MV-4-11 (cell line): ENCODE measurements at regions not wholly inside any gene's neighbourhood (a gene's known extent, or its start where the extent isn't known, plus 50 kb on each side); places are given as distances from the start of the nearest gene placed in this dataset.
"Not testable (repeated sequence)": the region's sequence is repeated elsewhere in the genome, so short reads cannot be mapped to it uniquely, and the experiment has no call there.

Experiments
- DNase-seq: peaks from one replicate; lab custom pipeline; 2025; lab: John Stamatoyannopoulos, UW

DNA sequence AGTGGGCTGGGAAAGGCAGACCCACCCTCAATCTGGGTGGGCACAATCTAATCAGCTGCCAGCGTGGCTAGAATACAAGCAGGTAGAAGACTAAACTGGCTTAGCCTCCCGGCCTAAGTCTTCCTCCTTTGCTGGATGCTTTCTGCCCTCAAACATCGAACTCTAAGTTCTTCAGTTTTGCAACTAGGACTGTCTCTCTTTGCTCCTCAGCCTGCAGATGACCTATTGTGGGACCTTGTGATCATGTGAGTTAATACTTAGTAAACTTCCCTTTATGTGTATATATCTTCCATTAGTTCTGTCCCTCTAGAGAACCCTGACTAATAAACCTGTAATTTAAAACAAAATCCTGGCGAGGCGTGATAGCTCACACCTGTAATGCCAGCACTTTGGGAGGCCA is 51.8 kb upstream of the SLC39A8 start:
- not testable (repeated sequence) for DNase-seq

DNA sequence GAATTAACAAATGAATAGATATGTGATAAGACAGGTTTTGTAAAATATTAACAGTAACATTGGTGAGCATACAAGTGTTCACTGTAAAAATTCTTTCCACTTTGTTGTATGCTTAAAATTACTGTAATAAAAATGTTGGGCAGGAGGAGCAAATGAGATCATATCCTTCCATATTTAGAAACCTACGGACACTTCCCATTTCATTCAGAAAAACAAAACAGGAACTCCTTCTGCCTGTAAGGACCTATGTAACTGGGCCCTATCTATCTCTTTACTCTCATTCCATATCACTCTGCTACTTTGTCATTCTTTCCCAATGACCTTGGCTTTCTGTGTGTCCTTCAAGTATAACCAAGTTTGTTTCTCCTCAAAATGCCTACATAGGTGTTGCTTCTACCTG is 53.7 kb upstream of the SLC39A8 start:
- DNase-seq, result peak; percentile 80

DNA sequence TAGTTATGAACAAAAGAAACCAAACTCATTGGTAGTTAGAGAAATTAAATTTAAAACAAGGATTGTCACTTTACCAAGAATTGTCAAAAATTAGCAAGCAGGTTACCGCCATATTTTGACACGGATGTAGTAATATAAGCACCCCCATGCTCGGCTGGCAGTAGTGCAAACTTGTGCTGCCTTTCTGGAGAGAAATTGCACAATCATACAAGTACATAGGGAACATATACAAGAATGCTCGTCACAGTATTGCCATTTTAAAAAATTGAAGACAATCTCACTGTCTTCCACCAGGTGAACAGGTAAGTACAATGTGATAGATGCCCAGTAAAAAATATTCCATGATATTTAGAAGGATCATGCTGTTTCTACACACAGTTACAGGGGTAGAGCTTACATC is 55.6 kb upstream of the SLC39A8 start:
- DNase-seq, result peak; percentile 32

DNA sequence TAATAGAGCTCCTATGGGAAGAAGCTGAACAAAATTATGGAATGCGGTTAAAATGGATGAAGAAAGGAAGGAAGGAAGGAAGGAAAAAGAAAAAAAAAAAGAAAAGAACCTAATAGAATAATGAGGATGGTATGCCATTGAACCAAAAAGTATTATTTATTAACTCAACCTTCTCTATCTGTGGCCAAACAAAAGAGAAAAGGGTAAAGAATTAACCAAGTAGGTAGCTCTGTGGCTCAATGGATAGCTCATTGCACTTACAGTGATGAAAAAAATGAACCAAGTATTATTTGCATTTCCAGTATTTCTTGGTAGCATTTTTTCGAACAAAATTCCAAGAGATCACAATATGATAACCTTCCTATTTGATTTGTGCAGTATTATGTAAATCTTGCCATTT is 56.9 kb upstream of the SLC39A8 start:
- DNase-seq, result no peak

DNA sequence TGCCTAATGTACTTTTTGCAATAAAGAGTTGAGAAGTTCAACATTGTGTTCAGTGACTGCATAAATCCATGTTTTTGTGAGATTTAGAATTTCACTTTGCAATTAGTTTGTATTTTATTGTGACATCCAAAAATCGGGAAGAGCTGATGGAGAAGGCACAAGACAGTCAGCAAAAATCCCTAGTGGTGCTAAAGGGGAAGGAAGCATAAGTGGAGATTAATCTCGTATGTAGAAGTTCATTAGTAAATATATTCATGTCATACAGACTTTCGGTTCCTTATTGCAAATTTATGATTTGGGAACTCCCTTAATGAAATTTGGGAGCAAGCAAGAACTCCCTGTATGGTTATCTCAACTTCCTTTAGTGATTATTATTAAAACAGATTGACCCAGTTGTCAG is 57.8 kb upstream of the SLC39A8 start:
- peak; percentile 37 for DNase-seq

DNA sequence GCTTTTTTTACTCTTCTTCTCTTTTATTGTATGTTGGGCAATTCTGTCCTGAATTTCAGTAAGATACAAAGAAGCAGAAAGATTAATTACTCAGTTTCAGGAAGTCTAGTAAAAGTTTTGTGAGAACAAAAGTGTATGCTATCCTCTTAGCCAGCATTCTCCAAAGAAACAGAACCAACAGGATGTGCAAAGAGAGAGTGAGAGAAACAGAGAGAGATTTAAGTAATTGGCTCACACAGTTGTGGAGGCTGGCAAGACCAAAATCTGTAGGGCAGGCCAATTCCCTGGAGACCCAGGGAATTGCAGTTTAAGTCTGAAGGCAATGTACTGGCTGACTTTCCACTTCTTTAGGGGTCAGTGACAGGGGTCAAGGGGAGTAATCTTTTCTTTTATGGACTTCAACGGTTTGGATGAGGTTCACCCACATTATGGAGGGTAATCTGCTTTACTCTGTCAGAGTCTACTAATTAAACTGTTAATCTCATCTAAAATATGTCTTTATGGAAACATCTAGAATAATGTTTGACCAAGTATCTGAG is 59.2 kb upstream of the SLC39A8 start:
- peak; percentile 45 for DNase-seq

DNA sequence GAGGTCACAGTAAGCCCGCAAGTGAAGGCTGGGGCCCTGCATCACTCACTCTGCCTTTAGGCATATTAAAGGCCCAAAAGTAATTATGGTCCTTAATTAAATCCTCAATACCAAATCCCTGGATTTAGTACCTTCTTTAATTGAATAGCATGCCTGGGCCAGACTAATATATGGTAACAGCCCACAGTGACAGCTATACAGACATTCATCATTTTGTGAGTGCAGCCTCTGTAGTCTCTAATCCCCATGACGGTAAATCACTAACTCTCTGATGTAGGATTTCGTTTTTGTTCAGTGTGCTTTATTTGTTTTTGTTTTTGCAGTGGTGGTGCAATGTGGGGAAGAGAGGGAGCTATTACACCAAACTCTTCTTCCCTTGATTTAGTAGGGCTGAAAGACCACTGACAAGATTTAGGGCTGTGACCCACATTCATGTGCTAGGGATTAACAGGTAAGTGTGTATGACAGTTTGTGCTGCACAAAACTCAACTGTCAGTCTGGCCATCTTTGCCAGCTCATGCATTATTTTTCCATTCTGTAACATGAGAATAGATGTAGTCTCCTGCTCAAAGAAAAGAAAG is 60.6 kb upstream of the SLC39A8 start:
- no peak for DNase-seq

DNA sequence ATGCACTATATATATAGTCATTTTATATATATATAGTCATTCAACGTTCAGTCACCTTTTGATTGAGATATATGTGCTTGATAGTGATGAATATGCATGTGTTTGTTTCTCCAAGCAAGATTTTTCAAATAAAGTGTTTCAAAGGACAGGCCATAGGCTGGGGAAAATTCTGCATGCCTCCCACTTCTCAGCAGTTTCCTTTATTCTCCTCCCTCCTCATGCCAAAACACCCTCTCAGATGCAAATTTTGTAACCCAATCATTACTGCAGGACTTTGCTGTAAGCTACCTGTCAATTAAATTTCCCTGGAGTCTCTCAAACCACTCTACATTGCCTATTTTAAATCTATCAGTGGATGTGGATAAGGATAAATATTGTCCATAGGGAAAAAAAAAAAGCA is 65.6 kb upstream of the SLC39A8 start:
- not testable (repeated sequence) for DNase-seq

DNA sequence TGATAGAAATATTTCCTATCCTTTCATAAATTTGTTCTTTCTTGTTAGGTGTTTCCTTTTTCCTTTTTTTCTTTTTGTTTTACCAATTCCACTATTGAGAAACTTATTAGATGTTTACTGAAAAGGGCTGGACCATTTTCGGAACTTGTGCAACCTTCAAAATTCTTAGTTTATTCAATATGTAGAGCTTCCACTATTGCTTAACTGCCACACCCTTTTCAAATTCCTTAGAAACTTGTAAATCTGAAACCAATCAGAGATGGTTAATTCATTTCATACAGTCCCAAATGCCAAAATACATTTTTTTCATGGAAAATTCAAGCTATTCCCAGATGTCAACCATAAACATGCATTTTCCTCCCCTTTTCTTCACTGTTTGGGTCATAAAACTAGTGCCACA is 66.1 kb upstream of the SLC39A8 start:
- no peak for DNase-seq

DNA sequence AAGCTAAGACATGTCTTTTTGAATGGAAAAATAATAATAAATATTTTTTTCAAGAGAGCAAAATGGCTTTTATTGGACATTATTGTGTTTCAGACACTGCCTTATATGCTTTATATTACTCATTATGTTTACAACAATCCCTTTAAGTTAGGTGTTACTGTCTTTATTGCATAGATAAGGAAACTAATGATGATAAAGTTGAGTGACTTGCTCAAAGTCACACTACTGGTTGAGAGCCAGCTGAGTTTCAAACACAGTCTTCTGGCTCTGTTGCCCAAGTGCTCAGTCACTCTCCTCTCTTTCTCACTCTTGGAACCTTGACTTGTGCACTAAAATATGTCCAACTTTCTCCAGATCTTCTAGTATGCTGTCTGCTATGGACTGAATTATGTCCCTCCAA is 71.5 kb upstream of the SLC39A8 start:
- DNase-seq, result no peak

DNA sequence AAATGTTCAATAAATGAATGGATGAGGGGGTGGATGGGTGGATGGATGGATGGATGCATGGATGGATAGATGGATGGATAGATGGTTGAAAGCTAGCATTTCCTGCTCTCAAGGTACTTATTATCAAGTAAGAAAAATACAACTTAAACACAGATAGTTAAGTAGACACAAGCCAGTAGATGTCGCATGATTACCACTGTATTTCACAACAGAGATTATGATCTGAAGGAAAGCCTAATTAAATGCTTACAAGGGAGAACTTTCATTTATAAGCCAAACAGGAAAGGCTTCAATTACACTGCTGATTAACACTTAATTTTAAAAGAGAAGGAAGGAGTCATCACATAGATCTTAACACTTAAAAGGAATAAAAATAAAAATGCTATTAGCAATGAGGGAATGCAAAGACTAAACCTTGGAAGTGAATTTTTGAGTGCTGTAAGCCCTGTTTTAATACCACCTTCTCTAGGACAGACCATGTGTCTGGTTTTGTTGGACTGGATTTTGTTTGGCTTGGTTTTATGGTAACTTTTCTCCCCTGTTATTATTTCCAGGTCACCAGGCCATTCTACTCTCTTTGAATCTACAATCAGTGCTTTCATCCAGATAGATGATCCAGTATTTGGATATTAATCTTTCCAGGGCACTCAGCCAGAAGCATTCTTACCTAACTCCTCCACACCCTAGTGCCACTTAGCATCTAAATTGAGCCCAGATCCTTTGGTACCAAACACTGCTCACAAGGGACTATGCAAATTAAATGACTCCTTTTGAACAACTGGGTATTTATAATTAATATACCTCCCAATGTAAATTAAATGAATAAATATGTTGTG is 75.5 kb upstream of the SLC39A8 start:
- no peak for DNase-seq

DNA sequence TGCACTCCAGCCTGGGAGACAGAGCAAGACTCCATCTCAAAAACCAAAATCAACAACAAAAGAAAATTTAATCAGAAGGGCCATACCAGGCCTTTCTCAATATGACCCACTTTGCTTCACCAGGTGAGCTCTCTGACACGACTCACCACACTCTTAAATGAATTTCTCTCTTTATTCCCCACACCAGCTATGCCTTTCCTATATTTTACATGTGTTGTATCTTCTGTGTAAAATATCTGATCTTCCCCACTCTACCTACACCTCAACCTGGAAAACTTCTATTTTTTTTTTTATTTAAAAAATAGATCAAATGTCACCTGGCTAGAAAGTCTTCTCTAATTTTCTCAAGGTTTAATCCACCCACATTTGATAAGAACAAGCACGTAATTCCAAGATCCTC is 77.6 kb upstream of the SLC39A8 start:
- DNase-seq, result no peak

DNA sequence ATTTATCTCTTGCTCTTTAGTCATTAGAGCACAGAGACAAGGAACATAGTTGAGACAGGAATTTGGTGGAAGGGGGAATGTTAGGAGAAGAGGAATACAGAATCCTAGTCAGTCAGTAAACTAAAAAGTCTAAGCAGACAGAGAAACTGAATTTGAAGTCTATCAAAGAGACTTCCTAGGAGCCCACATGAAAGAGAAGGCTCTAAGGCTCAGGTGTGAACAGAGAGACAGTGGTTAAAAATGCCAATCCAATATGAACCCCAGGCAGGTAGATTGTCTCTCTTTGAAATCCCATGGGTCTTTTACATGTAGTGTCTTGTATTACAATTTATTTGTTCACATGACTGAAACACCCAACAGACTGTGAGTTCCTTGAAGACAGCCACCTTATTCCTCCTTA is 77.8 kb upstream of the NFKB1 start:
- DNase-seq, result no peak

DNA sequence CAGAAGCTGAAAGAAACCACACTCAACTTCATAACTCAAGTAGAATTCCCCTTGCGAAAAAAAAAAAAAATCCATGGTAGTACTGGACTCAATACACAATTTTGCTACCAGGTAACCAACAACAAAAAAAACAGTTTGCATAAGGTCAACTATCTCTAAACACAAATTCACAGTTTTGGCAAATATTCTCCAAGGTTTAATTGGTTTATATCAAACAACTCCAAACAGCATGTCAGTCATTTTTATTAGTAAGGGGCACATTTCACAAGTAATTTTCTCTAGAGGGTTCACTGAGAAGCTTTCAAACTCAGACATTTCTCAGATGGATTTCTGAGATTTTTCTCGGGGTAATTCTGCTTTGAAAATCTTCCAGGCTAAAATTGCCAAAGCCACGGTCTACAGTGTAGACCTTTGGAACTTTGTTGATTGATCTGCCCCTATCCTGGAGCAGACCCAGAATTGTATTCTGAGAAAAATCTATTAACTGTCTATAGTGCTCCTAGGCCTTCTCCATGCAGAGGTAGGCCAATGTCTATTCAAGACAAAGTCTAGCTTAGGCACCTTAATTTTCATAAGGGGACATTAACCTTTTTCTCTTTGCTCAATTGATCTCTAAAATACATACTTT is 73.7 kb upstream of the NFKB1 start:
- DNase-seq, result no peak

DNA sequence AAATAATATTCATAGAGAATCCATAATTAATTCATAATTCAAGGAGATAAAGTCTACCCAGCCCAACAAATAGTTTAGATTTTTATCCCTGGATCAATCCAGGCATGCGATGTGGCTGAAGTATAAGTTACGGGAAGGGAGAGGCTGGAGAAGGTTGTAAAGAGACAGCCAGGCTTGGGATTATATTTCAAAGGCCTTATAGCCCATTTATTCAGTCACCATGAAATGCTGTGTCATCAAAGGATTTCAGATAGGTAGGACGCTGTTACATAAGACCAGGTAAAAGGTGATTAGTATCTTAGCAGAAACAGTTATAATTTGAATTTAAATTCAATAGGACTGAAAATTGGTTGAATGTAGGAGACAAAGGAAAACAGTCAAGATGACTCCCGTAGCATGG is 73.0 kb upstream of the NFKB1 start:
- no peak for DNase-seq

DNA sequence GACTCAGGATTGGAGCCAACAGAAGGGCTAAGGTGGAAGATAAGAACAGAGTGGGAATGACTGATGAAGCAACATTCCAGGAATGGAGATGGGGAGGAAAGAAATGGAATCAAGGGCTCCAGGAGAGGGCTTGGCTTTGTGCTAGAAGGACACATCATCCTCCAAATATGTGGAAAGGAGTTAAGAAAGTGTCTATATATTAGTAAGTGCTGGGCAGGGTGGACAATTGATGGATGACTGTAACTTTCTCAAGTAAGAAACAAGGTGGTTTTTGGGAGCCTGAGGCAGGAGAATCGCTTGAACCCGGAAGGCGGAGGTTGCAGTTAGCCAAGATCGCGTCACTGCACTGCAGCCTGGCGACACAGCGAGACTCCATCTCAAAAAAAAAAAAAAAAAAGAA is 71.6 kb upstream of the NFKB1 start:
- DNase-seq, result no peak

DNA sequence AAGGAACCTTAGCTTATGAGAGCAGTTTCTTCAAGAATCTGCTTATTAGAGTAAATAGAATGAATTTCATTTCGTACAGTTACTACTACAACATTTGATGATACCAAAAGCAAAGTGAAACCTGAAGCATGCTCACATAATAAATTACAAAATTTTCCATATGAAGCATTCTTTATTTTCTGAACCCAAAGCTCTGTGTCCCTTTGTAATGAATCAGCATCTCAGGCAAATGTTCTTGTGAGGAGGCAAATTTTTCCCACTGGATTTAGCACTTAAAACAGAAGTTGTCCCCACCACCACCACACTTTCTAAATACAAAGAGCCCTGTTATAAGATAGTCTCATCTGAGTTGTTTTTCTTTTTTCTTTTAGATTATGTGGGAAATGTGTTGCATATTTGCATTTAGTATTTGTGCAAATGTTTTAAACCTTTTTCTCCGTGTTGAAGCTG is 70.7 kb upstream of the NFKB1 start:
- DNase-seq, result no peak

DNA sequence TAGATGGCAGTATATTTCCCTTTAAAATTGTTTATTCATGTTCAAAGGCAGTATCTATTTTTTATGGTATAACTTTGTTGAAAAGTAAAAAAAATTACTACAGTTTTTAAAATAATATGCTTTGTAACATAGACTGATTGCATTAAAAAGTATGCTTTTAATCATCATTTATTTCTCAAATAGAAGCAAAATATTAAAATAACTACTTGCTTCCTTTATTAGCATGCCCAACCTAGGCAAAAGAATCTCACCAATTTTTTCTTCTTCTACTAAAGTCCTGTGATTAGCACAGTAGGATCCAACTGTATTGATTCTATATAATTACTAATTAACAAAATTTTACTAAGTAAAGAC is 69.6 kb upstream of the NFKB1 start:
- no peak for DNase-seq

DNA sequence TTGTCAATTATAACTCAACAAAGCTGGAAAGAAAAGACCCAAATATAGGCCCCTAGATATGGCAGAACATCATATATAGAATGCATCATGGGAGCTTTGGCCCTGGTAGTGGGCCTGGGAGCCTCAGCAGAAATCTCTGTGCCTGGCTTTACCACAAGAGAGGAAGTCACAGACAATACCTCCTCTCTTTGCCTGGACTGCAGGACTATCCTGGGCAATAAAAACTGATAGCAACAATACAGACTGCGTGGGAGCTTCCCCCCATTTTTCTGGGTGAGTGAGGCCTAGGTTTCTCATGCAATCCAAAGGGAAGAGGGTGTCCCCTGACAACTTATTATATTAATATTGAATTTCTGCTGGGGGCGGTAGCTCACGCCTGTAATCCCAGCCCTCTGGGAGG is 64.0 kb upstream of the NFKB1 start:
- DNase-seq, result no peak

DNA sequence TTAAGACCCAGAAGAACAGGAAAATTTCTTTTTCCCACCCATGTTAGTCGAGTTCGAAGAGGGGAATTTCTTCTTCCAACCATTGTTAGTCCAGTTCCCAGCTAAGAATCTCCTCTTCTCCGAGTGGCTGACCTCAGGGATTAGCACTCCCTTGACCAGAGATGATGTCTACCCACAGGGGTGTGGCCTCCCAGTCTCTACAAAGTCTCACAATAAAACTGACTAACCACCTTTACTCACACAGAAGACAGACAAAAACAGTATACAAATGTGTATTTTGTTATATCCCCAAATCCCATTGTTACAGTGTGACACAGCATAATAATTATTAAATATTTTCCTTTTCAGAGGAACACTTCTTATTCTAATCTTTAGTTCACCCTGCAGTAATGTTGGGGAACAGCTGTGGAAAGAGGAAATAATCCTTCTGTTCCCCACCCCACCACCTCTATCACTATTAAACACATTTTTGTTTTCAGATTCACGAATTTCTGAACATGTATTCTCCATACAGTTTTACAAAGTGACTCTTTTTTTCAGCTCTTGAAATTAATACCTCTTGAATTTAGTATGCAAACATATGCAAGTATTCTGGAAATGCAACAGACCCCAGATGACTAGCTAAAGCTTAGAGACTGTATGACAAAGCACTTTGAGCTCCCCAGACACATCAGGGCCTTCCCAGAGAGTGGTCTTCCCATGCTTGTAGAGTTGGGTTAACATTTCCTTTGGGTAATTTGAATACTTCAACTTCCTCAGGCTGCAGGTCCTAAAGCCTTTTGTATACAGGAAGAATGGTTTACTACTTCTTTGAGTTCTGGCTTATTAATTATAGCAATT is 62.5 kb upstream of the NFKB1 start:
- DNase-seq, result peak; percentile 19

DNA sequence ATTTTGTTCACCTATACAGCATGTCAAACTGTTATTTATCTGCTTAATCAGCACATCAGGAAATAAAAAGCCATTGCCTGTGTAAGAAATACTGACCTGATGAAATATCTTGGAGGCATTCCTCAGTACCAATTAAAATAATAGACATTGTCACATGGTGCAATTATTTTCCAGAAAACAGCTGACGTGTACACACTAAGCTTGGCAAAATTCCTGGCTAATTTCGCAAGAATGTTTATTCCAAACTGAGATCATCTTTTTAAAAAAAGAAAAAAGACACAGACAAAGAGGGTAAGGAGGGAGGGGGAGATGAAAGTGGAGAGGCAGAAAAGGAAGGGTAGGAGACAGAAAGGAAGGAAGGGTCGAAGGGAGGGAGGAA is 61.9 kb upstream of the NFKB1 start:
- no peak for DNase-seq

DNA sequence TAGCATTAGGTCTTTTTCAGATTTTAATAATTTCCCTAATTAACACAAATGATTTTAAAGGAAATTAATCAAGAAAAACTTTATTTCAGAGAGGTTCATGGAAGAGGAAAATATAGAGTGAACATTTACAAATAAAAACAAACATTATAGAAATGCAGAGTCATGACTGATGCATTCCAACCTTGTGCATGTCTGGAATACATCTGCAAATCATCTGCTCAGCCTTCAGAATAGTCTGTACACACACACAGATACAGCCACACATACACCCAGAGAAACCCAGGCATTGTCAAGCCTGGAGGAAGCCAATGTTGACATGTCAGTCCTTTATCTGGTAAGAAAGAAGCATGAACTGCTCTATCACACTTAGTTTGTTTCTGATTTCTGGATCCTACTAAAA is 61.3 kb upstream of the NFKB1 start:
- DNase-seq, result no peak
